ENCODE measurements at regions not wholly inside any gene's neighbourhood (a gene's known extent, or its start where the extent isn't known, plus 50 kb on each side); places are given as distances from the start of the nearest gene placed in this dataset.

- TF ChIP-seq CTCF (IDR thresholded peaks at IDR 0.05; ENCODE audit: insufficient read depth, low read depth, low read length) = no peak
- no peak for TF ChIP-seq EZH2 (IDR thresholded peaks at IDR 0.05; ENCODE audit: insufficient read depth, low read length)
Measured at GRCh38 chr2:41750829-41751228, 297.0 kb upstream of the PKDCC start.

Measured in astrocyte (in vitro differentiated cells and primary cell).